ENCODE measurements at regions not wholly inside any gene's neighbourhood (a gene's known extent, or its start where the extent isn't known, plus 50 kb on each side); places are given as distances from the start of the nearest gene placed in this dataset.

DNA sequence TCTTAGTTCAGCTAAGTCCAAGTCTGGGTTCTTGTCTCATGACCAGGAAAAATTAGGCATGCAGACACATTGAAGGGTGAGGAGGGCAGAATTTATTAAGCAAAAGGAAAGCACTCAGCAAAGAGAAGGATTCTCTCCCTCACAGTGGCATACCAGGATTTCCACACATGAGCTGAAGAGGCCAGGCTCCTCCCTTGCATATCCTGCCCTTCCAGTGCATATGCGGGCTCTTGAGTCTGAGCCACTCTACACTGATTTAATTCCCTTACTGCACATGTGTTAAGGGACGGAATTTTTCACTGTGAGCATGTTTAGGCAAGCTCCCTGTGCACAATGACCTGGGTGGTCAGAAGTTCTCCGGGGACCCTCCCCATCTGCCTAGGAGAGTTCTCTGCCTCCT is 652.7 kb upstream of the POM121L12 start:
- TF ChIP-seq, protein P1, sequence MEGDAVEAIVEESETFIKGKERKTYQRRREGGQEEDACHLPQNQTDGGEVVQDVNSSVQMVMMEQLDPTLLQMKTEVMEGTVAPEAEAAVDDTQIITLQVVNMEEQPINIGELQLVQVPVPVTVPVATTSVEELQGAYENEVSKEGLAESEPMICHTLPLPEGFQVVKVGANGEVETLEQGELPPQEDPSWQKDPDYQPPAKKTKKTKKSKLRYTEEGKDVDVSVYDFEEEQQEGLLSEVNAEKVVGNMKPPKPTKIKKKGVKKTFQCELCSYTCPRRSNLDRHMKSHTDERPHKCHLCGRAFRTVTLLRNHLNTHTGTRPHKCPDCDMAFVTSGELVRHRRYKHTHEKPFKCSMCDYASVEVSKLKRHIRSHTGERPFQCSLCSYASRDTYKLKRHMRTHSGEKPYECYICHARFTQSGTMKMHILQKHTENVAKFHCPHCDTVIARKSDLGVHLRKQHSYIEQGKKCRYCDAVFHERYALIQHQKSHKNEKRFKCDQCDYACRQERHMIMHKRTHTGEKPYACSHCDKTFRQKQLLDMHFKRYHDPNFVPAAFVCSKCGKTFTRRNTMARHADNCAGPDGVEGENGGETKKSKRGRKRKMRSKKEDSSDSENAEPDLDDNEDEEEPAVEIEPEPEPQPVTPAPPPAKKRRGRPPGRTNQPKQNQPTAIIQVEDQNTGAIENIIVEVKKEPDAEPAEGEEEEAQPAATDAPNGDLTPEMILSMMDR (IDR thresholded peaks at IDR 0.05) = no peak

DNA sequence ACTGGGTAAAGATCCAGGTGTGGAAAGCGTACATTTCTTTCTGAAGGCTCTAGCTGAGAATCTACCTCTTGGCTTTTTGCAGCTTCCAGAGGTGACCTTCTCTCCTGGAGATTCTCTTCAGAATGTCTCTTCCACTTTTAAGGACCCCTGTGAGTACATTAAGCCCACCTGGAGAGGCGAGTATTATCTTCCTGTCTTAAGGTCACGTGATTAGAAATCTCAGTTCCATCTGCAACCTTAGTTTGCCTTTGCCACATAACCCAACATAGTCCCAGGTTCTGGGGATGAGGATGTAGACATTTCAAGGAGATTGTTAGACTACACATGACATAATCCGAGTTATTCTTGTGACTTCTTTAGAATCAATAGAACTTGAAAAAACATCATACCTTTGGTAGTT is 665.5 kb upstream of the POM121L12 start:
- Histone ChIP-seq H3K27ac (no peak overlapping the region), H3K4me3 (no peak overlapping the region), H3K36me3 (no peaks in the 10 kb centered on the region), H3K9me3 (no peaks in the 10 kb centered on the region), H3K27me3 (ENCODE audit: low read depth) (no peaks in the 10 kb centered on the region), H3K4me1 (no peaks in the 10 kb centered on the region)
- TF ChIP-seq, protein P1 (IDR thresholded peaks at IDR 0.05) = no peak
- intact Hi-C loops (cut with DNase I) = no loop called here
- DNase-seq (no peak), ATAC-seq (no peak)

More for the DNA sequence above, 652.7 kb upstream of the POM121L12 start:
- DNase-seq = no peak
- Histone ChIP-seq H3K4me3 (no peak overlapping the region), H3K36me3 (no peaks in the 10 kb centered on the region), H3K27ac (no peak overlapping the region), H3K4me1 (no peaks in the 10 kb centered on the region), H3K9me3 (no peaks in the 10 kb centered on the region), H3K27me3 (ENCODE audit: low read depth) (no peaks in the 10 kb centered on the region)
- intact Hi-C loops (cut with DNase I) = no loop called here
- ATAC-seq = no peak

DNA sequence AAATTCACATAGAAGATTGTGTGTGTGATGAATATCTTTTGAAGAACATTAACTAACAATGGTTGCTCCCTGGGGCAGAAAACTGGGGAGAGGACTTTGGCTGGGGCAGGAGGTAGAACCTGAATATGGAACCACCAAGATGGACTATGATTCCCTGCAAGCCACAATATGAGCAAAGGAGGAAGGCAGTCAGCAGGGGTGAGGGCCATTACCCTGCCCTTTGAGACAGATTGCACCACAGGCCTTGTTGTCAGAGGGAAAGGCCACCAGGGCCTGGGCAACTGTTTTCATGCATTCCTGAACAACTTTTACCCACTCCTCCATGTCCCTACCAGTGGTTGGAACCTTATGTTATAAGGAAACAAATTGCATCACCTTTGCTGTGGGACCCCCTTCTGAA is 670.1 kb upstream of the POM121L12 start:
- no peak for ATAC-seq
- H3K27ac ChIP-seq = no peak overlapping the region
- H3K4me3 ChIP-seq = no peak overlapping the region
- H3K9me3 ChIP-seq = no peaks in the 10 kb centered on the region
- no peaks in the 10 kb centered on the region for H3K4me1 ChIP-seq
- TF ChIP-seq, protein P1 (IDR thresholded peaks at IDR 0.05) = no peak
- no peak for DNase-seq
- H3K36me3 ChIP-seq = no peaks in the 10 kb centered on the region
- no peaks in the 10 kb centered on the region for H3K27me3 ChIP-seq (ENCODE audit: low read depth)
- intact Hi-C loops (cut with DNase I) = no loop called here

DNA sequence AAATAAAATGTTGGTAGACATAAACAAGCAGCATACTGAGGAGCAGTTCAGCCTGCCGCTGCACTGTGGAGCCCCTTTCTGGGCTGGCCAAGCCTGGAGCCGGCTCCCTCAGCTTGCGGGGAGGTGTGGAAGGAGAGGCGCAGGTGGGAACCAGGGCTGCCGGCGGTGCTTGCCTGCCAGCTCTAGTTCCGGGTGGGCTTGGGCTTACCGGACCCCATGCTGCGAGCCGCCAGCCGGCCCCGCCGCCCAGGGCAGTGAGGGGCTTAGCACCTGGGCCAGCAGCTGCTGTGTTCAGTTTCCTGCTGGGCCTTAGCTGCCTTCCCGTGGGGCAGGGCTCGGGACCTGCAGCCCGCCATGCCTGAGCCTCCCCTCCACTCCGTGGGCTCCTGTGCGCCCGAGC is 672.9 kb upstream of the POM121L12 start:
- Histone ChIP-seq H3K27me3 (ENCODE audit: low read depth) (no peaks in the 10 kb centered on the region), H3K27ac (no peak overlapping the region), H3K9me3 (no peaks in the 10 kb centered on the region), H3K4me3 (no peak overlapping the region), H3K36me3 (no peaks in the 10 kb centered on the region), H3K4me1 (no peaks in the 10 kb centered on the region)
- DNase-seq (no peak), ATAC-seq (no peak)
- intact Hi-C loops (cut with DNase I) = no loop called here
- TF ChIP-seq, protein P1 (IDR thresholded peaks at IDR 0.05) = no peak

DNA sequence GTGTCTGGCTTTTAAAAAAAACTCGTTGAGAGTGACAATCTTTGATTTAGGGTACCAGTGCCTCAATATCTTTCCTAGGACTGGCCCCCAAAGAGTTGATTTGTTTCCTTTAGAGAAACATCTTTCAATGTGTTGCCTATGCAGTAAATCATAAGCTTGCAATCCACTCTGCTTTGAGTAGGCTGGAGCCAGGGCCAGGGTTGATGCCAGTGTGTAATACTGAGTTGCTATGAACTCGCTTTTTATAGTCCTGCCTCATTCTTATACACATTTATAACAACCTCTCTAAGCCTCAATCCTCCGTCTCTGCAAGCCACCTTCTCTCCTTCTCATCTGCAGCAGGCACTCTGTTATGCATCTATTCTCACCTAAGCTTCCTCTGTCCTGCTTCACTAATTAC is 674.9 kb upstream of the POM121L12 start:
- H3K27ac ChIP-seq = no peak overlapping the region
- intact Hi-C loops (cut with DNase I) = no loop called here
- H3K36me3 ChIP-seq = no peaks in the 10 kb centered on the region
- DNase-seq (no peak), ATAC-seq (no peak)
- H3K9me3 ChIP-seq = no peaks in the 10 kb centered on the region
- H3K27me3 ChIP-seq (ENCODE audit: low read depth) = no peaks in the 10 kb centered on the region
- TF ChIP-seq, protein P1 (IDR thresholded peaks at IDR 0.05) = no peak
- no peaks in the 10 kb centered on the region for H3K4me1 ChIP-seq
- no peak overlapping the region for H3K4me3 ChIP-seq

DNA sequence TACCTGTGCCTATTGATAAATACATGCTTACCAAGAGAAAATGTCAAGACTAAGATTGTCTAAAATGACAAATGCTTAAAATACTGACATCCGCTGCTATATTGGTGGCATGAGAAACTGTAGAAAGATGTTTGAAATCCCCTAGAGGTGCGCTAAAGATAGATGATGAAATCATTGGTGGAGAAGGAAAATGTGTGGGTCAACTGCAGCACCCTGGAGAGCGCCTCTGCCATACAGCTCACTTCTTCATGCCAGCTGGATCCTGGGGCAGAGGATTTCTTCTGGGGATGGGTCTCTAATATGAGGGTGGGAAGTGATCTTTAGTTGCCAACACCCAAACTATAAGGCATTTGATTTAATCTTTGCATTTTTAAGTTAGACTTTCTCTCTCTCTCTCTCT is 680.4 kb upstream of the POM121L12 start:
- no peaks in the 10 kb centered on the region for H3K9me3 ChIP-seq
- intact Hi-C loops (cut with DNase I) = no loop called here
- no peaks in the 10 kb centered on the region for H3K27me3 ChIP-seq (ENCODE audit: low read depth)
- no peaks in the 10 kb centered on the region for H3K4me1 ChIP-seq
- ATAC-seq (no peak), DNase-seq (no peak)
- TF ChIP-seq, protein P1 (IDR thresholded peaks at IDR 0.05) = no peak
- H3K27ac ChIP-seq = no peak overlapping the region
- H3K36me3 ChIP-seq = no peaks in the 10 kb centered on the region
- no peak overlapping the region for H3K4me3 ChIP-seq
